ENCODE measurements at regions not wholly inside any gene's neighbourhood (a gene's known extent, or its start where the extent isn't known, plus 50 kb on each side); places are given as distances from the start of the nearest gene placed in this dataset.

DNA sequence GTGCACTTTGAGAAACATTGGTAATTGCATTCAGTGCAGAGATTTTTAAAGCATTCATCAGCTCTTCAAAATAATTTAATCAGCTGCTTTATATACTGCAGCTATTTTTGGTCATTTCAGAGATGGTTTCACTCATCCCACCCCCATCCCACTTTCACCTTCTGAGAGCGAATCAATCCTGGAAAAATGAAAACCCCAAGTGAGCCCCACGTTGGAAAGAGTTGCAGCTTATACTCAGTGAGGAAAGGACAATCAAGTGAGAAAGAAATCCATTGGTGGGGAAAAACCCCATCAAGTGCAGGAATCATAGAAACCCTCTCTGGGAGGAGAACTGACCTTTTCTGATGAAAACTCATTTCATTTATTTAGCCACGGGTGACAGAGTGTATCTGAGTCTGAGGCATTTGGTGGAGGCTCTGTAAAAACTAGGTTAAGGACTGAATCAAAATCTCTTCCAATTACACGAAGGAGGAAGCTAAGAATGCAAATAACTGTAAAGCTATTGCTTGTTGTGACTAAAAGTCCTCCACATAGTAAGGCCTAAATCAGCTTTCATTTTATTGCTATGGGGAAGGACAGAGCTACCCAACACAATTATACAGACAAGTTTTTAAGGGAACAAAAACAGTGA is 240.4 kb upstream of the PGRMC2 start:
- TF ChIP-seq, protein P1, sequence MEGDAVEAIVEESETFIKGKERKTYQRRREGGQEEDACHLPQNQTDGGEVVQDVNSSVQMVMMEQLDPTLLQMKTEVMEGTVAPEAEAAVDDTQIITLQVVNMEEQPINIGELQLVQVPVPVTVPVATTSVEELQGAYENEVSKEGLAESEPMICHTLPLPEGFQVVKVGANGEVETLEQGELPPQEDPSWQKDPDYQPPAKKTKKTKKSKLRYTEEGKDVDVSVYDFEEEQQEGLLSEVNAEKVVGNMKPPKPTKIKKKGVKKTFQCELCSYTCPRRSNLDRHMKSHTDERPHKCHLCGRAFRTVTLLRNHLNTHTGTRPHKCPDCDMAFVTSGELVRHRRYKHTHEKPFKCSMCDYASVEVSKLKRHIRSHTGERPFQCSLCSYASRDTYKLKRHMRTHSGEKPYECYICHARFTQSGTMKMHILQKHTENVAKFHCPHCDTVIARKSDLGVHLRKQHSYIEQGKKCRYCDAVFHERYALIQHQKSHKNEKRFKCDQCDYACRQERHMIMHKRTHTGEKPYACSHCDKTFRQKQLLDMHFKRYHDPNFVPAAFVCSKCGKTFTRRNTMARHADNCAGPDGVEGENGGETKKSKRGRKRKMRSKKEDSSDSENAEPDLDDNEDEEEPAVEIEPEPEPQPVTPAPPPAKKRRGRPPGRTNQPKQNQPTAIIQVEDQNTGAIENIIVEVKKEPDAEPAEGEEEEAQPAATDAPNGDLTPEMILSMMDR (CRISPR knock-in tag; IDR thresholded peaks at IDR 0.05), result no peak
- TF ChIP-seq SIN3A (IDR thresholded peaks at IDR 0.05; ENCODE audit: borderline replicate concordance, low read depth, low read length) (no peak), ZNF724P (CRISPR knock-in tag; IDR thresholded peaks at IDR 0.05; ENCODE audit: borderline replicate concordance) (no peak), KDM1A (CRISPR knock-in tag; IDR thresholded peaks at IDR 0.05) (no peak), NCOA2 (CRISPR knock-in tag; IDR thresholded peaks at IDR 0.05) (no peak), ZNF766 (CRISPR knock-in tag; IDR thresholded peaks at IDR 0.05; ENCODE audit: borderline replicate concordance) (no peak)

Data from HepG2 (cell line).